ENCODE measurements at regions not wholly inside any gene's neighbourhood (a gene's known extent, or its start where the extent isn't known, plus 50 kb on each side); places are given as distances from the start of the nearest gene placed in this dataset.
"Not testable (repeated sequence)": the region's sequence is repeated elsewhere in the genome, so short reads cannot be mapped to it uniquely, and the experiment has no call there.

DNA sequence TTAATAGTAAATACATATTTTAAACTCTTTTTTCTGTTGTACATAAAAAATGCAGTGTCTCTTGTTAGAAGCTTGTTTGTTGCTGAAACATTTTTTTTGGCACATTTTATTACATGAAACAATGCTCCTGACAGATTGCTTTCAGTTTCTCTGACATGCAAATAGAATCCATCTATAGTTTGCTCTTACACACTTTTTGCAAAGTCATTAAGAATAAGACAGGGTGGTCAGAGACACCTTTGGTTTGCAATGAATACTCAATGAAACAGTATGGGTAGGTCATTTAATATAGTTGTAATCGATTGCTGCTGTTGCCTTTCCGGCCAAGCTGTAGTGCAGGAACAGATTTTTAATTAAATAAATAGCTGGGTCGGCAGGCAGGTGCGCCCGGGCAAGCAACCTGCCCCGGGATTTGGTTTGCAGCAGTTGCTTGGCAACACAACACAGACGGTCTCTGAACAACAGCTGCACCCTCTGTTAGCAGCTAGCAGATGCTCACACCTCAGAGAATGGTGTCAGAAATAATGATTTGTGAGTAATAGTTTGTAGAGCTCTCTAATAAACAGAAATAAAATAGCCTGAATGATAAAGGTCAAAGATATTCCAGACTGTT is 115.7 kb upstream of the CACNA2D1 start:
- DNase-seq: no peak

GRCh38 chr7:82549616-82550285 is 106.2 kb upstream of the CACNA2D1 start:
- DNase-seq: no peak

GRCh38 chr7:82548141-82548688 is 104.6 kb upstream of the CACNA2D1 start:
- no peak for DNase-seq

DNA sequence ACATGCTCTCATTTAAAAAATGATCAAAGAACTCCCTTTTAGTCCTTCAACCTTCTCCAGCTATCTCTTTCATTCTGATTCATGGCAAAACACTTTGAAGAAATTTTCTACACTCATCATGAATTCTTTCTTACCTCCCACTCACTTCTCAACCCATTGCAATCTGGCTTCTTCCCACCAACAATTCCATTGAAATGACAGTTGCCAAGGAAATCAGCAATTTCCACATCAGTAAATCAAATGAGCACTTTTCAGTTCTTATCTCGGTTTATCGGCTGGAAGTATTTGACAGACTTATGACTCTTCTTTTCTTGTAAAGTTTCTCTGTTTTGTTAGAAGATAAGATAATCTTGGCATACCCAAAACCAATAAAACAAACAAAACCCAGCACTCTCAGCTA is 99.1 kb upstream of the CACNA2D1 start:
- no peak for DNase-seq

GRCh38 chr7:82539969-82540368 is 96.4 kb upstream of the CACNA2D1 start:
- DNase-seq: no peak

- DNase-seq: no peak
Observed at GRCh38 chr7:82534684-82535083, 91.1 kb upstream of the CACNA2D1 start.

- no peak for DNase-seq
Observed at GRCh38 chr7:82530361-82530760, 86.8 kb upstream of the CACNA2D1 start.

- no peak for DNase-seq
Observed at GRCh38 chr7:82528577-82529310, 85.2 kb upstream of the CACNA2D1 start.

DNA sequence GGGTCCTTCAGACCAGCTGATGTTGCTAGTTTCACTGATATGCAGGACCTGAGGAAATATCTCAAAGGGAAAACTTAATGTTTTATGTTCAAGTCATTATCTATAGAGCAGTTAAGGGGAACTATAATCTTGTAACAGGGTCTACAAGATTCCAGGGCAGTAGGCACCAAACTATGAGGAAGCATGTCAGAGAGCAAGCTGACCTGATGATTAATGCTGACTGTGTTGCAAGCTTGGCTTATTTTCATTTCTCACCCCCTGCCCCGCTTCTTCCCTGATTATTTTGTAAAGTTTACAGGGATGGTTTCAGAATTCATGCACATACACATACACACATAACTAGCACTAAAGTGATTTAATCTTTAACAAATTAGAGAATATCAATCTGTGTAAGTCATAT is 84.3 kb upstream of the CACNA2D1 start:
- DNase-seq: no peak

DNA sequence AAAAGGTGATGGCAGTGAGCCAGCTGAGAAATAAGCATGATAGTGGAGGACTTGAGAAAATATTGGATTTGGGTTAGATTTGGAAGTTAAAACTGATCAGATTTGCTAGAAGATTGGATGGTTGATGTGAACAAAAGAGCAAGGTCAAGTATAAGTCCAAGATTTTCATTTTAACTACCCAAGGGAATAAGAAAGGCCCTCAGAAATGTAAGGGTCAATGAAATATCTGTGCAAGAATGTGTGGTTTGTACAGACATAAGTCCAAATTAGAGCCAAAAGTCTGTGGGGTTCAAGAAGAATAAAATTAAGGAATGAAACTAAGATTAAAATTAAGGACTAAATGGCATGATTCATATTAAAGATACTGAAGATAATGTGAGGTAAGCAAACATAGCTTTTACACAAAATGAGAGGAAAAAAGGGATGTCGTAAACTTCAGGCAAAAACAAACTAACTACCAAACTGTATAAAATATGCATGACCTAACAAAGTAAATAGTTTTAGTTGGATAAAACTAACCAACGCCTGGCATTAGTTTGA is 78.4 kb upstream of the CACNA2D1 start:
- no peak for DNase-seq

GRCh38 chr7:82517050-82517449 is 73.5 kb upstream of the CACNA2D1 start:
- no peak for DNase-seq

DNA sequence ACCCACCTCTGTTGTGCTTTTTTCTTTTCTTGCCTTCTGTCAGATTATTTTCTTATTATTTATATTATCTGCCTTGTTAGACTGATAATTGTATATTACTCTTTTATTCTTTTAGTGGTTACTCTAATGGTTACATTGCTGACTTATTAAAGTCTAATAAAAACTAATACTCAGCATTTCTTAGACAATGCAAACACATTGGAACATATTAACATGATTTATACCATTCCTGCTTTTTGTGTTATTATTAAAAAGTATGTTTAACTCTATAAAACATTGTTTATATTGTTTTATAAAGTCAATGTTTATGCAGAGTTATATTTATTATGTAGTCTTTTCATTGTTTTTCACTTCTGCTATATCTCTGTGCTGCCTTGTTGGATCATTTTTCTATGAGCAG is 68.0 kb upstream of the CACNA2D1 start:
- no peak for DNase-seq

GRCh38 chr7:82507976-82508677 is 64.5 kb upstream of the CACNA2D1 start:
- no peak for DNase-seq

- no peak for DNase-seq
Observed at GRCh38 chr7:82507365-82507975, 63.9 kb upstream of the CACNA2D1 start.

DNA sequence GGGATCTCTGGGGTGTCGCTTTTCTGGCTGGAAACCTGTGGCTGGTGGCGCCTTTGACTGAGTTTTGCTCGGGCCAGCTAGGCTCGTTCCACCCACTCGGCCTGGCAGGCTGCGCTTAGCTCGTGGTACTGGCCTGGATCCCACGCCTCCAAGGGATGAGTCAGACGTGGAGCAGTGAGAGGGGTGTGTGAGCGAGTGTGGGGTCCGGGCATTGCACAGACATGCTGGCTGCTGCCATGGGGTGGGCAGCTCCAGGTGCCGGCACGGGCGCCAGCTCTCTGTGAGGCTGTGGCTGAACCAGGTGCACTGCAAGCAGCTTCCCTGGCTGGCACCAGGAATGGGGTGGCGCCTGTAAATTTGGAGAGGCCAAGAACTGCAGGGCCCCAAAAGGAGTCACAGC is 63.1 kb upstream of the CACNA2D1 start:
- no peak for DNase-seq

DNA sequence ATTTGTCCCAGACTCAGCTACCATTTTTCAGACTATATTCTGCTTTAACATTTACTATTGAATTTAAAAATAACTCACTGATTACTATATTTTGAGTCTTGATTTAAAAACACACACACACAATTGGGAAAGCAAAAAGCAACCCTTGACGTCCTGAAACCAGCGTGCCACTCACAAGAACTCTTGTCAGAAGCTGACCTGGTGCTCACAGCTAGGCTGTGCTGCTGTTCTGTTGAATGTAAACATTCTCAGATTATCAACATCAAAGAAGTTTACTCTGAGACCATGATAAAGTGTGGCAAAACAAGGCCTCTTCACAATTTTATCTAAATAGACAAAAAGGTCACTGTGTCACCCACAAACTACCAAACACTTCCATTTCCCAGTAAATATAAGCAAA is 62.6 kb upstream of the CACNA2D1 start:
- DNase-seq: no peak

- no peak for DNase-seq
Observed at GRCh38 chr7:82501346-82501745, 57.8 kb upstream of the CACNA2D1 start.

DNA sequence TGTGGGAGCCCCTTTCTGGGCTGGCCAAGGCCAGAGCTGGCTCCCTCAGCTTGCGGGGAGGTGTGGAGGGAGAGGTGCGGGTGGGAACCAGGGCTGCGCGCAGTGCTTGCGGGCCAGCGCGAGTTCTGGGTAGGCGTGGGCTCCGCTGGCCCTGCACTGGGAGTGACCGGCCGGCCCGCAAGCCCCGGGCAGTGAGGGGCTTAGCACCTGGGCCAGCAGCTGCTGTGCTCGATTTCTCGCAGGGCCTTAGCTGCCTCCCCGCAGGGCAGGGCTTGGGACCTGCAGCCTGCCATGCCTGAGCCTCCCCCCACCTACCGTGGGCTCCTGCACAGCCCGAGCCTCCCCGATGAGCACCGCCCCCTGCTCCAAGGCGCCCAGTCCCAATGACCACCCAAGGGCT is 56.0 kb upstream of the CACNA2D1 start:
- DNase-seq: not testable (repeated sequence)

DNA sequence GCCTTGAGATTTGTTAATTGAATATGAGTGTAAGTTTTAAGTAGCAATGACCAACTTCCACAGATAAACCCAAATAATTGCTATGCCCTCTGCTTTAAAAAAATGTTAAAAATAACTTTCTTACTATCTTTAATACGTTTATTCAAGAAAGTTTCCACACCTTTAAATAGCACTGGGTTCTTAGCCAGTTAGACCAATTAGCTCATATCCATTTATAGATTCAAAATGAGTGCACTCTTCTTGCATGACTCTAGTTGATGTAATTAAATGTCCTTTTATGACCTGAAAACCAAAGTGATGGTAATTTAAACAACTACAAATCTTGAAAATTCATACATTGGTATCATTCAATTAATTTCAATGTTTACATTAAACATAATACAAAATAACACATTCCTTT is 50.8 kb upstream of the CACNA2D1 start:
- no peak for DNase-seq

All from stimulated activated CD4-positive, alpha-beta T cell treated with anti-CD3 and anti-CD28 coated beads, Interleukin-4, amount 100 ng/mL, for 4 hours (primary cell).